ENCODE measurements at regions not wholly inside any gene's neighbourhood (a gene's known extent, or its start where the extent isn't known, plus 50 kb on each side); places are given as distances from the start of the nearest gene placed in this dataset.
"Not testable (repeated sequence)": the region's sequence is repeated elsewhere in the genome, so short reads cannot be mapped to it uniquely, and the experiment has no call there.

DNA sequence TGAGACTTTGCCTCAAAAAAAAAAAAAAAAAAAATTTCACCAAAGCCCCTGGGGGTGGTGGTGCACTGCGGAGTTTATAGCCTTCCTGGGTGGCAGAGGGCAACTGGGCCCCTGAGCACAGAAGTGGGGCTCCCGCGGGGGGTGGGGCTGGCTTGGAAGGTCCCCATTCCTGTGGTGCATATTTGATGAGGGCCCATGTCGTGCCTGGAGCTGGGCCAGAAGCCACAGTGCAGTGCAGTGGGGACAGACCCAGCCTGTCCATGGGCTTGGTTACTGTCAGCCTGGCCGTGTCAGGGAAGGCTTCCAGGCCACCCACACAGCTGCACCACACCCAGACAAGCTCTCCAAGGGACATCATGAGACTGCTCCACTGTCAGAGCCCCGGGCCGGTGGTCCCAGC lies 95.5 kb downstream of the NSUN5 start:
- CTCF ChIA-PET; H3K9me3 ChIP-seq (ENCODE audit: control insufficient read depth, insufficient read depth, low read depth, low read length); H3K27ac ChIP-seq (ENCODE audit: extremely low read depth, low read depth, low read length); POLR2A ChIA-PET; H3K4me3 ChIP-seq (ENCODE audit: low read depth, low read length); H3K36me3 ChIP-seq (ENCODE audit: control insufficient read depth in 2 of 2, insufficient read depth in 1 of 2, low read length in 2 of 2); H3K4me1 ChIP-seq (ENCODE audit: control insufficient read depth, insufficient read depth, low read length): not testable (repeated sequence)
- peak; percentile 26; the same call in 1 of the 2 replicates for TF ChIP-seq ZIC2 (tag by site-specific recombination; IDR thresholded peaks at IDR 0.05)

- CTCF ChIA-PET; POLR2A ChIA-PET; H3K4me3 ChIP-seq (ENCODE audit: low read depth, low read length): not testable (repeated sequence)
These were observed 103.0 kb downstream of the NSUN5 start for GRCh38 chr7:73205594-73205993.

GRCh38 chr7:73204898-73205297 lies 103.7 kb downstream of the NSUN5 start:
- H3K36me3 ChIP-seq (ENCODE audit: control insufficient read depth in 2 of 2, insufficient read depth in 1 of 2, low read length in 2 of 2); H3K9me3 ChIP-seq (ENCODE audit: control insufficient read depth, insufficient read depth, low read depth, low read length); H3K4me3 ChIP-seq (ENCODE audit: low read depth, low read length); POLR2A ChIA-PET; H3K4me1 ChIP-seq (ENCODE audit: control insufficient read depth, insufficient read depth, low read length); CTCF ChIA-PET; H3K27ac ChIP-seq (ENCODE audit: extremely low read depth, low read depth, low read length): not testable (repeated sequence)

More at GRCh38 chr7:73205594-73205993, 103.0 kb downstream of the NSUN5 start:
- H3K4me1 ChIP-seq (ENCODE audit: control insufficient read depth, insufficient read depth, low read length); H3K9me3 ChIP-seq (ENCODE audit: control insufficient read depth, insufficient read depth, low read depth, low read length); H3K27ac ChIP-seq (ENCODE audit: extremely low read depth, low read depth, low read length); H3K36me3 ChIP-seq (ENCODE audit: control insufficient read depth in 2 of 2, insufficient read depth in 1 of 2, low read length in 2 of 2): not testable (repeated sequence)

DNA sequence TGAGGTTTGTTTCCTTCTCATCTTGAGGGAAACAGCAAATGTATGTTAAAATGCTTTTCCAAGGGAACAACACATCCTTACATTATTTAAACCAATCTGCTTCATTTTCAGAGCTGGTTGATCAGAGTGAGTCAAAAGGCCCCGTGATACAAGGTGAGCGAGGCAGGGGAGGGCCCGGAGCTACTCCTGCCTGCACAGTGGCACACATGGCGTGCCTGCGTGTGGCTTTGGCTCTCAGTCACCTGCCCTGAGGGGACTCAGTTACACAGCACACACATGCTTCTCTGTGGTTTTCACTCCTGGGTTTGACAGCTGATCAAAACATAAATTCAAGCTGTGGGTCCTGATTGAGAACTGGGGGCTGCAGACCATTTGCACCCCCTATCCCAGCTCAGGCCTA lies 105.3 kb downstream of the NSUN5 start:
- H3K4me3 ChIP-seq (ENCODE audit: low read depth, low read length); POLR2A ChIA-PET; H3K4me1 ChIP-seq (ENCODE audit: control insufficient read depth, insufficient read depth, low read length); H3K27ac ChIP-seq (ENCODE audit: extremely low read depth, low read depth, low read length); CTCF ChIA-PET; H3K9me3 ChIP-seq (ENCODE audit: control insufficient read depth, insufficient read depth, low read depth, low read length); H3K36me3 ChIP-seq (ENCODE audit: control insufficient read depth in 2 of 2, insufficient read depth in 1 of 2, low read length in 2 of 2): not testable (repeated sequence)

- not testable (repeated sequence) for H3K4me3 ChIP-seq (ENCODE audit: low read depth, low read length)
These were observed 107.4 kb downstream of the NSUN5 start for GRCh38 chr7:73201264-73201663.

DNA sequence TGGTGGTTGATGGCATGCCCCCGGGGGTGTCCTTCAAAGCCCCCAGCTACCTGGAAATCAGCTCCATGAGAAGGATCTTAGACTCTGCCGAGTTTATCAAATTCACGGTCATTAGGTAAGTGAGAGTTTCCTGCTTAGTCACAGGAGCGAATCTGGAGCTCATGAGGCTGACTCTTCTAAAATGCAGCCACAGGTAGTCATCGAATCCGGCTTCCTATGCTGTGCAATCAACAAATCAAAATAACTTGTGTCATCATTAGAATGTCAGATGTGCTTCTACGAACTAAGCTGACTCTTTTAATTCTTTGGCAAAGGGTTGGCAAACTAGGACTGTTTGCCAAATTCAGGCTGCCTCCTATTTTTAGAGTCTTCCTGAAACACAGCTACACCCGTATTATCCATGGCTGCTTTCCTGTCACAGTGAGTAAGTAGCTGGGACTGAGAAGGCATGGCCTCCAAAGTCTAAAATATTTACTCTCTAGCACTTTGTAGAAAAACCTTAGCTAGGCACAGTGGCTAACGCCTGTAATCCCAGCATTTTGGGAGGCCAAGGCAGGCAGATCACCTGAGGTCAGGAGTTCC lies 108.0 kb downstream of the NSUN5 start:
- POLR2A ChIA-PET; H3K27ac ChIP-seq (ENCODE audit: extremely low read depth, low read depth, low read length); CTCF ChIA-PET; H3K9me3 ChIP-seq (ENCODE audit: control insufficient read depth, insufficient read depth, low read depth, low read length); H3K4me1 ChIP-seq (ENCODE audit: control insufficient read depth, insufficient read depth, low read length); H3K36me3 ChIP-seq (ENCODE audit: control insufficient read depth in 2 of 2, insufficient read depth in 1 of 2, low read length in 2 of 2); H3K4me3 ChIP-seq (ENCODE audit: low read depth, low read length): not testable (repeated sequence)

More at GRCh38 chr7:73201264-73201663, 107.4 kb downstream of the NSUN5 start:
- CTCF ChIA-PET; H3K36me3 ChIP-seq (ENCODE audit: control insufficient read depth in 2 of 2, insufficient read depth in 1 of 2, low read length in 2 of 2); H3K4me1 ChIP-seq (ENCODE audit: control insufficient read depth, insufficient read depth, low read length); H3K27ac ChIP-seq (ENCODE audit: extremely low read depth, low read depth, low read length); H3K9me3 ChIP-seq (ENCODE audit: control insufficient read depth, insufficient read depth, low read depth, low read length); POLR2A ChIA-PET: not testable (repeated sequence)

- H3K4me3 ChIP-seq (ENCODE audit: low read depth, low read length); H3K4me1 ChIP-seq (ENCODE audit: control insufficient read depth, insufficient read depth, low read length); POLR2A ChIA-PET; H3K9me3 ChIP-seq (ENCODE audit: control insufficient read depth, insufficient read depth, low read depth, low read length); CTCF ChIA-PET; H3K27ac ChIP-seq (ENCODE audit: extremely low read depth, low read depth, low read length); H3K36me3 ChIP-seq (ENCODE audit: control insufficient read depth in 2 of 2, insufficient read depth in 1 of 2, low read length in 2 of 2): not testable (repeated sequence)
These were observed 108.2 kb upstream of the SPDYE9 start for GRCh38 chr7:73193991-73194390.

DNA sequence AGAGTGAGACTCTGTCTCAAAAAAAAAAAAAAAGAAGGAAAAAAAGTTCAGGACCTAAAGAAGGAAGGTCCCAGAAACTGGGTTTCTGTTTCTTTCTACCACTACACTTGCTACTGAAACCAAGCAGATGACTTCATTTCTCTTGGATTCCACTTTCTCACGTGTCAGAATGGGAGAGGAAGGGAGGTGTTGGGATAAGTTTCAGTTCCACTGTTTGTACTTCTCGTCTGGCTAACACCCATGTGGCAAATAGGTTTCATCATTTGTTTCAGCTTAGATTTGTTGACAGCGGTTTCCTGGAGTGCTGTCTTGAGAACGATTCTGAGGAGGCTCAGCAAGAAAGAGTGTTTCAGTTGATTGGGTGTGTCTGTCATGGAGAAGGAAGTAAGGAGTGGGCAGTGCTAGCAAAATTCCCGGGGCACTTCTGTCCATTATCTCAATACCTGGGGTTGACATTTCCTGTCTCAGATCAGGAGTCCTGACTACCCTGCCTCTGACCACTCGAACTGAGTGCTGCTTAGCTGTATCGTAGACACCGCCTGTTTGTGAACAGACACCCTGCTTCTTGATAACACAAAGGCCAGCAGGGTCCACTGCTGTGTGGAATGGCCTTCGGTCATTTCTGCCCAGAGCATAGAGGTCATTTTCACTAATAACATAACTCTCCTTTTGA lies 104.8 kb upstream of the SPDYE9 start:
- CTCF ChIA-PET, POLR2A ChIA-PET: not testable (repeated sequence)

GRCh38 chr7:73188287-73188686 lies 102.4 kb upstream of the SPDYE9 start:
- H3K9me3 ChIP-seq (ENCODE audit: control insufficient read depth, insufficient read depth, low read depth, low read length); CTCF ChIA-PET; H3K27ac ChIP-seq (ENCODE audit: extremely low read depth, low read depth, low read length); H3K4me1 ChIP-seq (ENCODE audit: control insufficient read depth, insufficient read depth, low read length); H3K36me3 ChIP-seq (ENCODE audit: control insufficient read depth in 2 of 2, insufficient read depth in 1 of 2, low read length in 2 of 2); H3K4me3 ChIP-seq (ENCODE audit: low read depth, low read length); POLR2A ChIA-PET: not testable (repeated sequence)

More for the DNA sequence above, 104.8 kb upstream of the SPDYE9 start:
- not testable (repeated sequence) for H3K27ac ChIP-seq (ENCODE audit: extremely low read depth, low read depth, low read length); H3K4me3 ChIP-seq (ENCODE audit: low read depth, low read length); H3K4me1 ChIP-seq (ENCODE audit: control insufficient read depth, insufficient read depth, low read length); H3K36me3 ChIP-seq (ENCODE audit: control insufficient read depth in 2 of 2, insufficient read depth in 1 of 2, low read length in 2 of 2); H3K9me3 ChIP-seq (ENCODE audit: control insufficient read depth, insufficient read depth, low read depth, low read length)

DNA sequence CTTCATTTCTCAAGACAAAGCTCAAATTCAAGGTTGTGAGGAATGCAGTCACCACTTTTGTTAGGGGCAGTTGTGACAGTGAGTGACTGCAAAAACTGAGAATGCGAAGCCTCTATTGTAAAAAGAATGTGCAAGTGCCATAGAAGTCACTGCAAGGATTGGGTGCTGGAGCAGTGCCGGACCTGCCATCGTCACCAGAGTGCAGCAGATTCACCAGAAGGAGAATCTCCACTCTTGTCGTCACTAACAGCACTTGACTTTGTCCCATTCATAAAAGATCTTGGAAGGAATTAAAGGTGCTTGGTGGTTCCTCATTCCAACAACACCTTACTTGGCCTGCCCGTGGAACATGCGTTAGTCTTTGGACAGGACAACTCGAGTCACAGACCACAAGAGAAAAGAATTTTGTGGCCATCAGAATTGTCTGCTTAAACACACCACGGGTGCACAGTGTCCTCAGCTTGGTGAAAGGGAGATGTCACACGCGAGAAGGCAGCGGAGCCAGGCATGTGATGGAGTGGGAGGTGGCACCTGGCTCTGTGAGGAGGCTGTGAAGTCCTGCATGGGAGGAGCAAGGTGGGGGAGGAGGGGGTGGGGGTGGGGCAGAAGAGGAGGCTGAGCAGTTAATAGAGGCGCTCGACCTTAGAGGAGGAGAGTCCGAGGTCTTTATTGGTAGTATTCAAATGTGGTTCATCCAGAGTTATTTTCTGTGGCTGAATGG lies 100.9 kb upstream of the SPDYE9 start:
- H3K27ac ChIP-seq (ENCODE audit: extremely low read depth, low read depth, low read length); H3K36me3 ChIP-seq (ENCODE audit: control insufficient read depth in 2 of 2, insufficient read depth in 1 of 2, low read length in 2 of 2); CTCF ChIA-PET; H3K4me3 ChIP-seq (ENCODE audit: low read depth, low read length); H3K9me3 ChIP-seq (ENCODE audit: control insufficient read depth, insufficient read depth, low read depth, low read length); H3K4me1 ChIP-seq (ENCODE audit: control insufficient read depth, insufficient read depth, low read length); POLR2A ChIA-PET: not testable (repeated sequence)

DNA sequence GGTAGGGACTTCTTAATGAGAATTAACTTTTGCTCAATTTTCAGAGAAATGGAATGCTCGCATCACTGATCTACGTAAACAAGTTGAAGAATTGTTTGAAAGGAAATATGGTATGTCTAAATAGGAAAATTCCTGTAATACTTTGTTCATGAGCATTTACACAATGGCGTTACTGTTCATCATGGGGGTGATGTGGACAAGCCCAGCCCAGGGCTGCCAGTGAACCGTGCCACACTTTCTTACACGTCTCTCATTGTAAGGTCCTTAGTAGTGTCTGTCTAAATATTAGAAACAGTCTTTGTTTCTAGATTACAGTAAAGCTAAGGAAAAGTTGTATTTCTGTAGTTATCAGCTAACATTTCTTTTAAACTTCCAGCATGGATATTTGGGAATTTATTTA lies 91.0 kb upstream of the SPDYE9 start:
- H3K4me3 ChIP-seq (ENCODE audit: low read depth, low read length); H3K27ac ChIP-seq (ENCODE audit: extremely low read depth, low read depth, low read length); H3K36me3 ChIP-seq (ENCODE audit: control insufficient read depth in 2 of 2, insufficient read depth in 1 of 2, low read length in 2 of 2); CTCF ChIA-PET; H3K9me3 ChIP-seq (ENCODE audit: control insufficient read depth, insufficient read depth, low read depth, low read length); H3K4me1 ChIP-seq (ENCODE audit: control insufficient read depth, insufficient read depth, low read length); POLR2A ChIA-PET: not testable (repeated sequence)

Measured in HEK293 (cell line).